Right ventricle myocardium inferior (tissue), 1 donor: ENCODE measurements at regions not wholly inside any gene's neighbourhood (a gene's known extent, or its start where the extent isn't known, plus 50 kb on each side); places are given as distances from the start of the nearest gene placed in this dataset.

Experiments used
- ATAC-seq: fragments of 200-7000 bp; cut with Tn5 transposase; one replicate; pipeline ENCODE4 v1.9.1; 2020; ENCODE audit warnings: mild to moderate bottlenecking, moderate library complexity
- DNase-seq: peaks from one replicate; pipeline ENCODE4 v3.0.0; 2021; ENCODE audit errors: missing footprints
- intact Hi-C: fragments of 100-400 bp; cut with DNase I; formaldehyde crosslinking; loops from one replicate; pipeline ENCODE4 v1.11.0; 2022
- donor health status: DM: no; HTN: yes; CAD: no; lungs with severe emphysema.

- ATAC-seq, result no peak
- intact Hi-C loops, result no loop called here
- DNase-seq, result no peak
Measured at GRCh38 chr7:26584326-26584725, 280.1 kb downstream of the SKAP2 start.

- intact Hi-C loops, result no loop called here
- DNase-seq, result no peak
- no peak for ATAC-seq
Measured at GRCh38 chr7:26584987-26585665, 279.3 kb downstream of the SKAP2 start.

GRCh38 chr7:26587536-26587935 lies 276.9 kb downstream of the SKAP2 start:
- ATAC-seq (no peak), DNase-seq (no peak)
- intact Hi-C loops, result no loop called here

- intact Hi-C loops, result no loop called here
- no peak for ATAC-seq
Measured at GRCh38 chr7:26588511-26588910, 275.9 kb downstream of the SKAP2 start.

DNA sequence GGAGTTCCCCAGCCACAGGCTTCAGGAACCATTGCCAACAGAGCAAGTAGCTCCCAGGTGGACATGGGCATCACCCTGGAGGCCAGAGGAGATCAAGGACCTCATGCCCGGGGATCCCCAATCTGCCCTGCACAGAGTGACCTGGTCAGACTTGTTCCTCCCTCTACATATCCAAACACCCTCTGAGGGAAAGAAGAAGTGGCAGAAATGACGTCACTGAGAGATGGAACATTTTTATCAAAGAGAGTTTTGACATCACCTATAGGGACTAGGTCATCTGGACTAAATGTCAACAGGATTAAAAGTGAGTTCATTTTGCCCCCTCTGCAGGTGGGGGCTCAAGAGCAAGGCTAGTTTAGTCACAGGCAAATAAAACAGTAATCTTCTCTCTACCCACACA lies 273.7 kb downstream of the SKAP2 start:
- intact Hi-C loops, result no loop called here
- ATAC-seq (no peak), DNase-seq (no peak)

More at GRCh38 chr7:26588511-26588910, 275.9 kb downstream of the SKAP2 start:
- DNase-seq, result no peak

DNA sequence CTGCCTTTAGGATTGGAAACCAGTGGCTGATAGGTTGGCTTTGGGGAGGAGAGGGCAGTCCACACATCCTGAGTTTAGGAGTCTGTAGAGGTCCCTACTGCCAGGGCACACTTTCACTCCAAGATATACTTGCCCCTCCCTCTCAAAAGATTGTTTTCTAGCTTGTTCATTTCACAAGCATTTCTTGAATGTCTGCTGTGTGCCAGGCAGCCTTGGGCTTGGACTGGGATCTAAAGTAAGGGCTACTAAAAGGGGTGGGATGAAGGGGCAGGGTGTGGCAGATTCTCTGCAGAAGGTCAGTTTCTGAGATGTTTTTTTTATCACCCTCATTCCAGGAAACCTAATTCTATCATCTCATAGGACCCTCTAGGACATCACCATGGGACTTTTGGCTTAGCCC lies 272.4 kb downstream of the SKAP2 start:
- DNase-seq (no peak), ATAC-seq (no peak)
- intact Hi-C loops, result no loop called here

DNA sequence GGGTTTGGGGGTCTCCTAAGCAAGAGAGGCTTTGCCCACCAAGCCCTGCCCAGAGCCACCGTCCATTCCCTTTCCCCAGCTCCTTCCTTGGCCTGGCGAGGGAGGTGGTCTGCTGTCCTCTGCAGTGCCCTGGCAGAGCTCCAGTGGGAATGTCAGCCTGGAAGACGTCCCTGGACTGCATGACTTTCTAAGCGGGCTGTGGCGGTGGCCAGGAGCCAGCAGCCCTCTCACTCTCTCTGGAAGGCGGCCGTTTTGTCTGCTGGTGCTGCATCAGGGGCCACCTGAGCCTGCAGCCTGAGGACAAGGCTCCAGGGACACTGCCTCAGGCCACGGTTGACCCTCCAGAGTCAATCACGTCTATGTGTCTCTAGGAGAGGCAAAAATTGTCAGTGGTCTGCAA lies 271.0 kb downstream of the SKAP2 start:
- peak; percentile 20 for ATAC-seq
- intact Hi-C loops, result no loop called here
- no peak for DNase-seq

GRCh38 chr7:26593896-26594295 lies 270.5 kb downstream of the SKAP2 start:
- ATAC-seq (no peak), DNase-seq (no peak)
- intact Hi-C loops, result no loop called here

GRCh38 chr7:26594553-26594952 lies 269.8 kb downstream of the SKAP2 start:
- ATAC-seq (no peak), DNase-seq (no peak)
- intact Hi-C loops, result no loop called here

DNA sequence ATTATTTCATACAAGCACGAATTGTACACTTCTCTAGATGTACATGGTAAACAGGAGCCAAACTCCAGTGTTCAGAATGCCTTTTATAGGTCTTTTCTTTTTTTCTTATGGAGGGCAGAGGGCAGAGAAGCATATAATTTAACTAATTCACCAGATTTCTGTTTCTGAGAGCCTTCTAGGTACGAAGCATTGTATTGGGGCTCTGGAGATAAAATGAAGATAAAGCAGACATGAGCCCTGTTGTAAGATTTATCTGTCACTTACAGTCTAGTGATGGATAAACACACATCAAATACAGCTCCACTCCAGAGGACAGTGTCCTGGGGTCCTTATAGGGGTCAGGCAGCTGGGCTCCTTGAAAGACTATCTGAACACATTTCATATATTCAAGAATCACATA lies 265.5 kb downstream of the SKAP2 start:
- ATAC-seq, result no peak

DNA sequence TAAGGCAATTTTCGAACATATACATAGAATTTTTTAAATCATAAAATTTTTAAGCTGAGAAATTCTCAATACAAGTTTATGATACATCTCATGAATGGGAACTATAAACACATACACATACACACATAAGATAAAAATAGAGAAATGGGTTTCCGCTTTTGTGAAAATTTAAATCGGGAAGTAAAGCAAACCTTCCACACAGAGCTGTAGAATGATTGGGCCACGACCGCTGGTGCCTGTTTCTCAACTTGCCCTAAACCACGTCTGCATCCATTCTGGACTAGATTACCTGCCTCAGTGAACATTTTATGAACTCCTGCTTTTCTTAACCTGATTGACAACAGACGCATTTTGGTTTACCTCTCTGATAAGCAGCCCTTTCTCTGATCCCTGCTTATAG lies 264.4 kb downstream of the SKAP2 start:
- ATAC-seq (no peak), DNase-seq (no peak)
- intact Hi-C loops, result no loop called here

More for the DNA sequence above, 265.5 kb downstream of the SKAP2 start:
- DNase-seq, result no peak
- intact Hi-C loops, result no loop called here

- intact Hi-C loops, result no loop called here
- DNase-seq (no peak), ATAC-seq (no peak)
Measured at GRCh38 chr7:26600411-26600810, 264.0 kb downstream of the SKAP2 start.

GRCh38 chr7:26603631-26604030 lies 260.8 kb downstream of the SKAP2 start:
- intact Hi-C loops, result no loop called here
- DNase-seq (no peak), ATAC-seq (no peak)

GRCh38 chr7:26608402-26608801 lies 256.0 kb downstream of the SKAP2 start:
- ATAC-seq, result no peak

GRCh38 chr7:26609082-26609481 lies 255.3 kb downstream of the SKAP2 start:
- DNase-seq, result no peak
- no peak for ATAC-seq
- intact Hi-C loops, result no loop called here

More at GRCh38 chr7:26608402-26608801, 256.0 kb downstream of the SKAP2 start:
- no peak for DNase-seq
- intact Hi-C loops, result no loop called here

DNA sequence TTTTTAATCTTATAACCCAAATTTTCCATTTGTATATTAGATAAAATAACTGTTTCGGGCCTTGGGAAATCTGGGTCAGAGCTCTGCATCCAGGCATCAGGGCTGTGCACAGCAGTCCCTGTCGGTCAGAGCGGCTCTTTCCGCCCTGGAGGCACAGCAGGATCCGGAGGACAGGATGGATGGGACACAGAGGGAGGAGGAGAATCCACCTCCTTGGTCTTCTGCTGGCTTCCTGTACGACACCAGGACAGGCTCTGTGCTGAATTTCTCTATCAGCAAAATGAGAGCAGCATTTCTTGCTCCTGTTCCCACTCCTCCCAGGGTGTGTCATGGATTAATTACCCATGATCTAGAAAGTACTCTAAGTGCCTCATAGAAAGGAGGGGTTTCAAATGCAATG lies 254.9 kb downstream of the SKAP2 start:
- DNase-seq (no peak), ATAC-seq (no peak)
- intact Hi-C loops, result no loop called here

GRCh38 chr7:26612742-26613141 lies 251.6 kb downstream of the SKAP2 start:
- DNase-seq (no peak), ATAC-seq (no peak)
- intact Hi-C loops, result no loop called here

GRCh38 chr7:26614503-26614902 lies 249.9 kb downstream of the SKAP2 start:
- DNase-seq (no peak), ATAC-seq (peak; percentile 38)
- intact Hi-C loops, result no loop called here

GRCh38 chr7:26616235-26616634 lies 248.2 kb downstream of the SKAP2 start:
- no peak for DNase-seq
- no peak for ATAC-seq
- intact Hi-C loops, result no loop called here

DNA sequence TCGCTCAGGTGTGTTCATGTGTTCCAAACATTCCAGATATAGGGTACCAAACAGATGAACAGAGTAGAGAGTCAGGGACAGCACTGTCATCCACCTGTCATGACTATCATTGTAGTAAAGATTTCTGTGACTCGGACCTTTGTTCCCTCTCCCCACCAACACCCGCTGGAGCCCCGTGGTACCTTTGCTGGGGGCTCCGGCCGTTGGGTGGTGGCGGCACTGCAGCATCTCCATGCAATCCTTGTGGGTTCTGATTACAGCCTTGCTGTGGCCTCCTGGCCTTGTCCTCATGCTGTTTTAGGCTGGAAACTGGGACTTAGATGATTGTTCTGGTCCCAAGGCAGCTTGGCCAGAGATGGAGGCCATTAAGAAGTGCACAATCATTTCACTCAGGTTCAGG lies 247.3 kb downstream of the SKAP2 start:
- no peak for DNase-seq
- intact Hi-C loops, result no loop called here
- no peak for ATAC-seq
